ENCODE measurements at regions not wholly inside any gene's neighbourhood (a gene's known extent, or its start where the extent isn't known, plus 50 kb on each side); places are given as distances from the start of the nearest gene placed in this dataset.

GRCh38 chr13:67408798-67409197 lies 178.7 kb upstream of the PCDH9 start:
- H3K27ac ChIP-seq (ENCODE audit: low read depth in 1 of 2, low read length in 2 of 2), result no peak overlapping the region
- no peak for TF ChIP-seq GABPA (IDR thresholded peaks at IDR 0.05 in 1 of 2, conservative IDR thresholded peaks at IDR 0.05 in 1 of 2)
- TF ChIP-seq RXRA (IDR thresholded peaks at IDR 0.05), result peak in 1 of 2 donors; percentile 14
- peak; percentile 62 to 82 for TF ChIP-seq HNF4A (conservative IDR thresholded peaks at IDR 0.05)
- WGBS, result 23% methylated on average over 1 of the region's 1 CpG

GRCh38 chr13:67402546-67402945 lies 172.4 kb upstream of the PCDH9 start:
- H3K27ac ChIP-seq (ENCODE audit: low read depth in 1 of 2, low read length in 2 of 2), result no peak overlapping the region
- no peaks in the 10 kb centered on the region for H3K9me3 ChIP-seq (ENCODE audit: control insufficient read depth in 4 of 4, low read length in 3 of 4)
- 89% methylated on average over 7 of the region's 7 CpGs for WGBS
- H3K4me3 ChIP-seq (ENCODE audit: low read depth in 1 of 3, low read length in 3 of 3), result no peak overlapping the region
- no peaks in the 10 kb centered on the region for H3K4me1 ChIP-seq (ENCODE audit: control insufficient read depth in 4 of 4, insufficient read depth in 4 of 4, low read length in 3 of 4)
- no peaks in the 10 kb centered on the region for H3K36me3 ChIP-seq (ENCODE audit: control insufficient read depth in 4 of 4, insufficient read depth in 3 of 4, low read depth in 1 of 4, low read length in 3 of 4)
- no peaks in the 10 kb centered on the region for H3K27me3 ChIP-seq (ENCODE audit: control insufficient read depth in 4 of 4, insufficient read depth in 4 of 4, low read length in 3 of 4)
- no peak overlapping the region for H3K9ac ChIP-seq (ENCODE audit: low read depth in 1 of 2, low read length in 2 of 2)
- no peak for DNase-seq (ENCODE audit: low spot score)
- TF ChIP-seq EGR1 (IDR thresholded peaks at IDR 0.05; ENCODE audit: low read depth in 2 of 2), result no peak
- no peak for TF ChIP-seq SP1 (IDR thresholded peaks at IDR 0.05)
- no peak for TF ChIP-seq YY1 (IDR thresholded peaks at IDR 0.05)
- no peak for TF ChIP-seq ATF3 (IDR thresholded peaks at IDR 0.05)
- no peak for TF ChIP-seq FOXA2 (IDR thresholded peaks at IDR 0.05)
- TF ChIP-seq HNF4A (conservative IDR thresholded peaks at IDR 0.05), result no peak
- TF ChIP-seq RXRA (IDR thresholded peaks at IDR 0.05), result no peak
- no peak for TF ChIP-seq HNF4G (IDR thresholded peaks at IDR 0.05)

More at GRCh38 chr13:67408798-67409197, 178.7 kb upstream of the PCDH9 start:
- Histone ChIP-seq H3K9ac (ENCODE audit: low read depth in 1 of 2, low read length in 2 of 2) (no peak overlapping the region), H3K27me3 (ENCODE audit: control insufficient read depth in 4 of 4, insufficient read depth in 4 of 4, low read length in 3 of 4) (peaks cover 0 to 4% (median 0%) of the 10 kb centered on the region in 4 donors), H3K4me3 (ENCODE audit: low read depth in 1 of 3, low read length in 3 of 3) (no peak overlapping the region), H3K9me3 (ENCODE audit: control insufficient read depth in 4 of 4, low read length in 3 of 4) (no peaks in the 10 kb centered on the region), H3K4me1 (ENCODE audit: control insufficient read depth in 4 of 4, insufficient read depth in 4 of 4, low read length in 3 of 4) (no peaks in the 10 kb centered on the region), H3K36me3 (ENCODE audit: control insufficient read depth in 4 of 4, insufficient read depth in 3 of 4, low read depth in 1 of 4, low read length in 3 of 4) (no peaks in the 10 kb centered on the region)
- DNase-seq (ENCODE audit: low spot score), result no peak

- DNase-seq (ENCODE audit: low spot score), result no peak
- H3K4me3 ChIP-seq (ENCODE audit: low read depth in 1 of 3, low read length in 3 of 3), result no peak overlapping the region
- TF ChIP-seq EGR1 (IDR thresholded peaks at IDR 0.05; ENCODE audit: low read depth in 2 of 2) (no peak), RAD21 (IDR thresholded peaks at IDR 0.05) (no peak), TAF1 (conservative IDR thresholded peaks at IDR 0.05) (no peak), YY1 (IDR thresholded peaks at IDR 0.05) (no peak), JUND (IDR thresholded peaks at IDR 0.05) (no peak)
- no peak overlapping the region for H3K9ac ChIP-seq (ENCODE audit: low read depth in 1 of 2, low read length in 2 of 2)
- WGBS, result 73% methylated on average over 1 of the region's 1 CpG
- H3K27ac ChIP-seq (ENCODE audit: low read depth in 1 of 2, low read length in 2 of 2), result no peak overlapping the region
- H3K36me3 ChIP-seq (ENCODE audit: control insufficient read depth in 4 of 4, insufficient read depth in 3 of 4, low read depth in 1 of 4, low read length in 3 of 4), result no peaks in the 10 kb centered on the region
- H3K4me1 ChIP-seq (ENCODE audit: control insufficient read depth in 4 of 4, insufficient read depth in 4 of 4, low read length in 3 of 4), result no peaks in the 10 kb centered on the region
- no peaks in the 10 kb centered on the region for H3K27me3 ChIP-seq (ENCODE audit: control insufficient read depth in 4 of 4, insufficient read depth in 4 of 4, low read length in 3 of 4)
- no peaks in the 10 kb centered on the region for H3K9me3 ChIP-seq (ENCODE audit: control insufficient read depth in 4 of 4, low read length in 3 of 4)
Measured at GRCh38 chr13:67395577-67395976, 165.4 kb upstream of the PCDH9 start.

DNA sequence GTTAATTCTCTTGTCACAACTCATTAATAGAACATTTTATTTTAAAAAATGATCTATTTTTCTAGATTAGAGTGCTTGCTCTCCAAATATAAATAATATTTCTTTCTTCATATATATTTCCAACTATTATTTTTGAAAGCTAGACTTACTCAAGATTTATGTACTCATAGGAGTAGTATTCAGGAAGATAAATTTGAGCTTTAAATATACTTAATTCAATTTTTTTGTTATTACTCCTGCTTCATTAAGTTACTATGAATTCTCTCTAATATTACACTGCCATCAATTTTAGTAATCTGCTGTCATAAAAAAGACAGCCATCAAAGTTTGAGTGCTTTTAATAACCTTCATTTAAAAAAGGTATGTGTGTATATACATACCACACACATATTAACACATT lies 161.9 kb upstream of the PCDH9 start:
- H3K27ac ChIP-seq (ENCODE audit: low read depth in 1 of 2, low read length in 2 of 2), result no peak overlapping the region
- H3K27me3 ChIP-seq (ENCODE audit: control insufficient read depth in 4 of 4, insufficient read depth in 4 of 4, low read length in 3 of 4), result no peaks in the 10 kb centered on the region
- no peak for TF ChIP-seq FOXA1 (IDR thresholded peaks at IDR 0.05)
- TF ChIP-seq ATF3 (IDR thresholded peaks at IDR 0.05), result no peak
- TF ChIP-seq NR2F2 (IDR thresholded peaks at IDR 0.05), result no peak
- no peak for TF ChIP-seq YY1 (IDR thresholded peaks at IDR 0.05)
- TF ChIP-seq TAF1 (conservative IDR thresholded peaks at IDR 0.05), result no peak
- TF ChIP-seq RXRA (IDR thresholded peaks at IDR 0.05), result no peak
- no peak for TF ChIP-seq GABPA (IDR thresholded peaks at IDR 0.05 in 1 of 2, conservative IDR thresholded peaks at IDR 0.05 in 1 of 2)
- TF ChIP-seq, protein P1, sequence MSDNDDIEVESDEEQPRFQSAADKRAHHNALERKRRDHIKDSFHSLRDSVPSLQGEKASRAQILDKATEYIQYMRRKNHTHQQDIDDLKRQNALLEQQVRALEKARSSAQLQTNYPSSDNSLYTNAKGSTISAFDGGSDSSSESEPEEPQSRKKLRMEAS (IDR thresholded peaks at IDR 0.05), result no peak
- TF ChIP-seq JUND (IDR thresholded peaks at IDR 0.05), result no peak
- TF ChIP-seq FOXA2 (IDR thresholded peaks at IDR 0.05), result no peak
- no peak for TF ChIP-seq CTCF (IDR thresholded peaks at IDR 0.05; ENCODE audit: low read depth, low read length, missing input control)
- TF ChIP-seq, protein P2, sequence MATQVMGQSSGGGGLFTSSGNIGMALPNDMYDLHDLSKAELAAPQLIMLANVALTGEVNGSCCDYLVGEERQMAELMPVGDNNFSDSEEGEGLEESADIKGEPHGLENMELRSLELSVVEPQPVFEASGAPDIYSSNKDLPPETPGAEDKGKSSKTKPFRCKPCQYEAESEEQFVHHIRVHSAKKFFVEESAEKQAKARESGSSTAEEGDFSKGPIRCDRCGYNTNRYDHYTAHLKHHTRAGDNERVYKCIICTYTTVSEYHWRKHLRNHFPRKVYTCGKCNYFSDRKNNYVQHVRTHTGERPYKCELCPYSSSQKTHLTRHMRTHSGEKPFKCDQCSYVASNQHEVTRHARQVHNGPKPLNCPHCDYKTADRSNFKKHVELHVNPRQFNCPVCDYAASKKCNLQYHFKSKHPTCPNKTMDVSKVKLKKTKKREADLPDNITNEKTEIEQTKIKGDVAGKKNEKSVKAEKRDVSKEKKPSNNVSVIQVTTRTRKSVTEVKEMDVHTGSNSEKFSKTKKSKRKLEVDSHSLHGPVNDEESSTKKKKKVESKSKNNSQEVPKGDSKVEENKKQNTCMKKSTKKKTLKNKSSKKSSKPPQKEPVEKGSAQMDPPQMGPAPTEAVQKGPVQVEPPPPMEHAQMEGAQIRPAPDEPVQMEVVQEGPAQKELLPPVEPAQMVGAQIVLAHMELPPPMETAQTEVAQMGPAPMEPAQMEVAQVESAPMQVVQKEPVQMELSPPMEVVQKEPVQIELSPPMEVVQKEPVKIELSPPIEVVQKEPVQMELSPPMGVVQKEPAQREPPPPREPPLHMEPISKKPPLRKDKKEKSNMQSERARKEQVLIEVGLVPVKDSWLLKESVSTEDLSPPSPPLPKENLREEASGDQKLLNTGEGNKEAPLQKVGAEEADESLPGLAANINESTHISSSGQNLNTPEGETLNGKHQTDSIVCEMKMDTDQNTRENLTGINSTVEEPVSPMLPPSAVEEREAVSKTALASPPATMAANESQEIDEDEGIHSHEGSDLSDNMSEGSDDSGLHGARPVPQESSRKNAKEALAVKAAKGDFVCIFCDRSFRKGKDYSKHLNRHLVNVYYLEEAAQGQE (IDR thresholded peaks at IDR 0.05), result no peak
- no peak for TF ChIP-seq HNF4G (IDR thresholded peaks at IDR 0.05)
- TF ChIP-seq SP1 (IDR thresholded peaks at IDR 0.05), result no peak
- no peak for TF ChIP-seq HNF4A (conservative IDR thresholded peaks at IDR 0.05)
- no peak for TF ChIP-seq EGR1 (IDR thresholded peaks at IDR 0.05; ENCODE audit: low read depth in 2 of 2)
- H3K9ac ChIP-seq (ENCODE audit: low read depth in 1 of 2, low read length in 2 of 2), result no peak overlapping the region
- H3K36me3 ChIP-seq (ENCODE audit: control insufficient read depth in 4 of 4, insufficient read depth in 3 of 4, low read depth in 1 of 4, low read length in 3 of 4), result no peaks in the 10 kb centered on the region
- DNase-seq (ENCODE audit: low spot score), result no peak
- no peak overlapping the region for H3K4me3 ChIP-seq (ENCODE audit: low read depth in 1 of 3, low read length in 3 of 3)
- no peaks in the 10 kb centered on the region for H3K4me1 ChIP-seq (ENCODE audit: control insufficient read depth in 4 of 4, insufficient read depth in 4 of 4, low read length in 3 of 4)
- no peaks in the 10 kb centered on the region for H3K9me3 ChIP-seq (ENCODE audit: control insufficient read depth in 4 of 4, low read length in 3 of 4)
